DOHH2 (cell line): ENCODE measurements at regions not wholly inside any gene's neighbourhood (a gene's known extent, or its start where the extent isn't known, plus 50 kb on each side); places are given as distances from the start of the nearest gene placed in this dataset.

Experiments used
- H3F3A ChIP-seq: fragments of 200-600 bp; sonication (generic), shearing (Covaris generic); 2 replicates; pipeline ENCODE4 v1.6.0; 2016; ENCODE audit warnings: antibody characterized with exemption, mild to moderate bottlenecking; ENCODE audit not compliant: control insufficient read depth, insufficient read depth
- H3K27ac ChIP-seq: fragments of 200-600 bp; sonication (generic); 2 replicates; pipeline ENCODE4 v1.5.1; 2014; ENCODE audit warnings: low read depth, mild to moderate bottlenecking, low read length, moderate library complexity
- H3K27me3 ChIP-seq: fragments of 200-600 bp; sonication (generic); 2 replicates; pipeline ENCODE4 v1.6.1; 2014; ENCODE audit warnings: mild to moderate bottlenecking, low read length, mixed read lengths; ENCODE audit not compliant: control insufficient read depth
- H3K36me3 ChIP-seq: fragments of 200-600 bp; sonication (generic); 2 replicates; pipeline ENCODE4 v1.6.1; 2014; ENCODE audit warnings: mild to moderate bottlenecking, low read length, moderate library complexity, mixed read lengths; ENCODE audit not compliant: control insufficient read depth
- H3K4me1 ChIP-seq: fragments of 200-600 bp; sonication (generic); 2 replicates; pipeline ENCODE4 v1.6.1; 2014; ENCODE audit warnings: mild to moderate bottlenecking, low read length, mixed read lengths; ENCODE audit not compliant: control insufficient read depth
- H3K4me2 ChIP-seq: fragments of 200-600 bp; sonication (generic); 2 replicates; pipeline ENCODE4 v1.6.0; 2014; ENCODE audit warnings: mild to moderate bottlenecking, low read length, moderate library complexity
- H3K4me3 ChIP-seq: fragments of 200-600 bp; sonication (generic); 2 replicates; pipeline ENCODE4 v1.5.1; 2014; ENCODE audit warnings: mild to moderate bottlenecking, low read length, mixed read lengths
- H3K79me2 ChIP-seq: fragments of 200-600 bp; sonication (generic); 2 replicates; pipeline ENCODE4 v1.6.1; 2014; ENCODE audit warnings: mild to moderate bottlenecking, low read length, mixed read lengths; ENCODE audit not compliant: control insufficient read depth
- H3K9me2 ChIP-seq: fragments of 200-600 bp; sonication (generic); replicated peaks from 2 replicates; pipeline ENCODE4 v1.6.1; 2014; ENCODE audit warnings: mild to moderate bottlenecking, low read length, mixed read lengths; ENCODE audit not compliant: control insufficient read depth
- H3K9me3 ChIP-seq: fragments of 200-600 bp; sonication (generic); 2 replicates; pipeline ENCODE4 v1.6.1; 2014; ENCODE audit warnings: antibody characterized with exemption, low read length, mixed read lengths; ENCODE audit not compliant: control insufficient read depth, insufficient read depth
- H4K20me1 ChIP-seq: fragments of 200-600 bp; sonication (generic); 2 replicates; pipeline ENCODE4 v1.6.0; 2014; ENCODE audit warnings: low read depth, mild to moderate bottlenecking, antibody characterized with exemption, low read length, moderate library complexity; ENCODE audit not compliant: control insufficient read depth, insufficient read depth
- CTCF ChIP-seq: fragments of 200-600 bp; sonication (generic); IDR thresholded peaks from one replicate; pipeline ENCODE4 v1.5.1; 2014; ENCODE audit warnings: antibody characterized with exemption, mild to moderate bottlenecking, low read depth, low read length; ENCODE audit not compliant: poor library complexity, severe bottlenecking
- EZH2phosphoT487 ChIP-seq: fragments of 200-600 bp; sonication (generic); IDR thresholded peaks from 2 replicates; pipeline ENCODE4 v1.6.1; 2017; ENCODE audit warnings: borderline replicate concordance, mild to moderate bottlenecking, antibody characterized with exemption, low read length, moderate library complexity, mixed read lengths

- Histone ChIP-seq H3K27me3 (no peaks in the 10 kb centered on the region), H3K79me2 (no peaks in the 10 kb centered on the region), H3K27ac (no peak overlapping the region), H3K4me2 (no peak overlapping the region), H3K36me3 (no peaks in the 10 kb centered on the region), H3K9me3 (no peaks in the 10 kb centered on the region), H3K4me3 (no peak overlapping the region), H3K9me2 (no peaks in the 10 kb centered on the region), H3F3A (no peaks in the 10 kb centered on the region), H3K4me1 (no peaks in the 10 kb centered on the region), H4K20me1 (no peaks in the 10 kb centered on the region)
- no peak for TF ChIP-seq EZH2phosphoT487
- no peak for TF ChIP-seq CTCF
Observed at GRCh38 chr14:97850466-97850865, 1053.3 kb downstream of the VRK1 start.

GRCh38 chr14:97850886-97851285 lies 1053.7 kb downstream of the VRK1 start:
- no peaks in the 10 kb centered on the region for H3K79me2 ChIP-seq
- TF ChIP-seq CTCF (no peak), EZH2phosphoT487 (no peak)
- H3K9me3 ChIP-seq = no peaks in the 10 kb centered on the region
- no peak overlapping the region for H3K4me2 ChIP-seq
- H3K36me3 ChIP-seq = no peaks in the 10 kb centered on the region
- H3K27me3 ChIP-seq = no peaks in the 10 kb centered on the region
- no peaks in the 10 kb centered on the region for H3F3A ChIP-seq
- H3K4me3 ChIP-seq = no peak overlapping the region
- no peaks in the 10 kb centered on the region for H4K20me1 ChIP-seq
- H3K9me2 ChIP-seq = no peaks in the 10 kb centered on the region
- H3K4me1 ChIP-seq = no peaks in the 10 kb centered on the region
- H3K27ac ChIP-seq = no peak overlapping the region

GRCh38 chr14:97851428-97851995 lies 1054.3 kb downstream of the VRK1 start:
- TF ChIP-seq EZH2phosphoT487 = no peak
- TF ChIP-seq CTCF = no peak
- H3K36me3 ChIP-seq = no peaks in the 10 kb centered on the region

More at GRCh38 chr14:97851428-97851995, 1054.3 kb downstream of the VRK1 start:
- Histone ChIP-seq H3K9me2 (no peaks in the 10 kb centered on the region), H3K4me1 (no peaks in the 10 kb centered on the region), H3K79me2 (no peaks in the 10 kb centered on the region), H3F3A (no peaks in the 10 kb centered on the region), H3K27me3 (no peaks in the 10 kb centered on the region), H4K20me1 (no peaks in the 10 kb centered on the region), H3K9me3 (no peaks in the 10 kb centered on the region), H3K27ac (no peak overlapping the region), H3K4me2 (no peak overlapping the region), H3K4me3 (no peak overlapping the region)
